SW480 (cell line): ENCODE measurements at regions not wholly inside any gene's neighbourhood (a gene's known extent, or its start where the extent isn't known, plus 50 kb on each side); places are given as distances from the start of the nearest gene placed in this dataset.

Source experiments
- DNase-seq: peaks from one replicate; pipeline ENCODE4 v3.0.0-alpha.2; 2016; ENCODE audit warnings: low spot score

GRCh38 chr9:18348083-18348475 lies 125.9 kb upstream of the ADAMTSL1 start:
- no peak for DNase-seq

- DNase-seq = no peak
Observed at GRCh38 chr9:18349530-18349929, 124.4 kb upstream of the ADAMTSL1 start.

GRCh38 chr9:18350036-18350435 lies 123.9 kb upstream of the ADAMTSL1 start:
- DNase-seq = no peak

- DNase-seq = no peak
Observed at GRCh38 chr9:18350995-18351595, 122.9 kb upstream of the ADAMTSL1 start.

GRCh38 chr9:18352711-18353110 lies 121.2 kb upstream of the ADAMTSL1 start:
- DNase-seq = no peak

GRCh38 chr9:18353473-18353872 lies 120.5 kb upstream of the ADAMTSL1 start:
- no peak for DNase-seq

GRCh38 chr9:18357321-18357720 lies 116.6 kb upstream of the ADAMTSL1 start:
- DNase-seq = no peak

- no peak for DNase-seq
Observed at GRCh38 chr9:18358325-18358724, 115.6 kb upstream of the ADAMTSL1 start.

- DNase-seq = no peak
Observed at GRCh38 chr9:18359335-18359734, 114.6 kb upstream of the ADAMTSL1 start.

GRCh38 chr9:18360005-18360404 lies 113.9 kb upstream of the ADAMTSL1 start:
- DNase-seq = no peak

GRCh38 chr9:18361646-18362045 lies 112.3 kb upstream of the ADAMTSL1 start:
- DNase-seq = no peak

- no peak for DNase-seq
Observed at GRCh38 chr9:18362166-18362565, 111.8 kb upstream of the ADAMTSL1 start.

GRCh38 chr9:18362901-18363685 lies 110.9 kb upstream of the ADAMTSL1 start:
- no peak for DNase-seq

- DNase-seq = no peak
Observed at GRCh38 chr9:18365651-18366050, 108.3 kb upstream of the ADAMTSL1 start.

- no peak for DNase-seq
Observed at GRCh38 chr9:18366184-18366583, 107.8 kb upstream of the ADAMTSL1 start.

GRCh38 chr9:18368206-18368605 lies 105.7 kb upstream of the ADAMTSL1 start:
- DNase-seq = no peak

GRCh38 chr9:18371141-18371540 lies 102.8 kb upstream of the ADAMTSL1 start:
- DNase-seq = no peak

GRCh38 chr9:18371621-18372020 lies 102.3 kb upstream of the ADAMTSL1 start:
- DNase-seq = no peak

GRCh38 chr9:18379073-18379811 lies 94.7 kb upstream of the ADAMTSL1 start:
- no peak for DNase-seq

- no peak for DNase-seq
Observed at GRCh38 chr9:18382243-18382642, 91.7 kb upstream of the ADAMTSL1 start.

GRCh38 chr9:18384066-18384465 lies 89.9 kb upstream of the ADAMTSL1 start:
- no peak for DNase-seq

GRCh38 chr9:18385696-18386490 lies 88.1 kb upstream of the ADAMTSL1 start:
- DNase-seq = no peak
